Karpas-422 (cell line): ENCODE measurements at regions not wholly inside any gene's neighbourhood (a gene's known extent, or its start where the extent isn't known, plus 50 kb on each side); places are given as distances from the start of the nearest gene placed in this dataset.

ENCODE experiments used
- DNase-seq: peaks from one replicate; pipeline ENCODE4 v3.0.0-alpha.2; 2015
- H2AFZ ChIP-seq: fragments of 200-600 bp; sonication (generic); 2 replicates; pipeline ENCODE4 v1.6.1; 2014; ENCODE audit warnings: antibody characterized with exemption, low read length, mixed read lengths
- H3K27ac ChIP-seq: fragments of 200-600 bp; sonication (generic); 2 replicates; pipeline ENCODE4 v1.5.1; 2014; ENCODE audit warnings: mild to moderate bottlenecking, low read length, moderate library complexity
- H3K27me3 ChIP-seq: fragments of 200-600 bp; sonication (generic); 2 replicates; pipeline ENCODE4 v1.6.1; 2014; ENCODE audit warnings: low read length, mixed read lengths
- H3K36me3 ChIP-seq: fragments of 200-600 bp; sonication (generic); 2 replicates; pipeline ENCODE4 v1.6.1; 2014; ENCODE audit warnings: low read length, mixed read lengths; ENCODE audit not compliant: insufficient read depth
- H3K4me1 ChIP-seq: fragments of 200-600 bp; sonication (generic); 2 replicates; pipeline ENCODE4 v1.6.1; 2014; ENCODE audit warnings: mild to moderate bottlenecking, low read length, mixed read lengths
- H3K4me2 ChIP-seq: fragments of 200-600 bp; sonication (generic); 2 replicates; pipeline ENCODE4 v1.6.1; 2014; ENCODE audit warnings: low read length, low read depth, mild to moderate bottlenecking; ENCODE audit not compliant: poor library complexity, severe bottlenecking
- H3K4me3 ChIP-seq: fragments of 200-600 bp; sonication (generic); 2 replicates; pipeline ENCODE4 v1.5.1; 2014; ENCODE audit warnings: mild to moderate bottlenecking, antibody characterized with exemption, low read length, mixed read lengths
- H3K79me2 ChIP-seq: fragments of 200-600 bp; sonication (generic); 2 replicates; pipeline ENCODE4 v1.6.1; 2014; ENCODE audit warnings: mild to moderate bottlenecking, low read length, mixed read lengths
- H3K9ac ChIP-seq: fragments of 200-600 bp; sonication (generic); 2 replicates; pipeline ENCODE4 v1.6.0; 2014; ENCODE audit warnings: low read length
- H3K9me2 ChIP-seq: fragments of 200-600 bp; sonication (generic), shearing (Covaris generic); replicated peaks from 2 replicates; pipeline ENCODE4 v1.6.0; 2014; ENCODE audit warnings: mild to moderate bottlenecking, low read length, moderate library complexity; ENCODE audit not compliant: insufficient read depth
- H3K9me3 ChIP-seq: fragments of 300-700, 200-600 bp; sonication (generic); 2 replicates; pipeline ENCODE4 v1.6.1; 2014; ENCODE audit warnings: low read length, mixed read lengths
- H4K20me1 ChIP-seq: fragments of 200-600 bp; sonication (generic); 2 replicates; pipeline ENCODE4 v1.6.1; 2014; ENCODE audit warnings: mild to moderate bottlenecking, antibody characterized with exemption, low read length, low read depth; ENCODE audit not compliant: insufficient read depth

DNA sequence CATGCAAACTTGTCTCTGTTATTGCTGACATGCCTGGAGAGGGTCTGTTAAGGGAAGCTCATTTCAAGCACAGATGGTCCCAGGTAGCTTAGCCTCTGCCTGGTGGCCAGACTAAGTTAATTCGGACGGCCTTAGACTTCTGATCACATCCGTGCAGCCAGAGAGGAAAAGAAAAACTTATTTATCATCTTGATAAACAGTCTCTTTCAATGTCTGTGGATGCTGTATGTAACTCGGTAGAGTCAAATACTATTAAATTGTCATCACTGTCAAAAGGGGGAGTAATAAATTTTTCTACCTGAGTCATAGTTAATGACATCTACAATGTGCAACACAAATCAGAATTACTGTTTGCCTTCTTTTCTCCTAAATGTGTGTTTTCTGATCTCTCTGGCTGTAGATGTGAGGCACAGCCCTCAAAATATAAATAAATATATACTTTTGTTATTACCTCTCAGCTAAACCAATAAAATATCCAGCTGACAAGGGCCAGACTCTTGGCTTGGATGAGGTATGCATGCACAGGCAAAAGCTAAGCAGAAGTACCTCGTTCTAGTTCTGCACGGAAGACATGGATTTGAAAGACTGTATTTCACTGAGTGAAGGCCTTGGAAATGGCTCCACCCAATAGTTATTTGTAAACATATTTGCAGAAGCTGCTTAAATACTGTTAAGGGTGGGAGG lies 530.0 kb downstream of the TAFA4 start:
- Histone ChIP-seq H3K27me3 (no peaks in the 10 kb centered on the region), H2AFZ (no peak overlapping the region), H3K9me2 (no peaks in the 10 kb centered on the region), H4K20me1 (no peaks in the 10 kb centered on the region), H3K4me3 (no peak overlapping the region), H3K9me3 (no peaks in the 10 kb centered on the region), H3K79me2 (no peaks in the 10 kb centered on the region), H3K4me1 (no peaks in the 10 kb centered on the region), H3K27ac (no peak overlapping the region), H3K9ac (no peak overlapping the region), H3K36me3 (no peaks in the 10 kb centered on the region), H3K4me2 (no peak overlapping the region)
- DNase-seq = no peak

DNA sequence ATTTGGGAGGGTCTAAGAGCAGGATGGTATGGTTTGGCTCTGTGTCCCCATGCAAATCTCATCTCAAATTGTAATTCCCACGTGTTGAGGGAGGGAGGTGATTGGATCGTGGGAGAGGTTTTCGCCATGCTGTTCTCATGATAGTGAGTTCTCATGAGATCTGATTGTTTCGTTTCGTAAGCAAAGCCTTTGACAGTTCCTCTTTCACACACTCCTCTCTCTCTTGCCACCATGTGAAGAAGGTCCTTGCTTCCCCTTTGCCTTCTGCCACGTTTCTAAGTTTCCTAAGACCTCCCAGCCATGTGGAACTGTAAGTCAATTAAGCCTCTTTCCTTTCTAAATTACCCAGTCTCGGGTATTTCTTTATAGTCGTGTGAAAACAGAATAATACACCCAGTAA lies 553.7 kb downstream of the TAFA4 start:
- H4K20me1 ChIP-seq = no peaks in the 10 kb centered on the region
- H3K27ac ChIP-seq = no peak overlapping the region
- H3K4me1 ChIP-seq = no peaks in the 10 kb centered on the region
- peak; percentile 61 for DNase-seq
- no peaks in the 10 kb centered on the region; the same call in 1 of the 2 replicates for H3K9me3 ChIP-seq
- H3K9ac ChIP-seq = no peak overlapping the region
- H3K9me2 ChIP-seq = no peaks in the 10 kb centered on the region
- no peak overlapping the region for H2AFZ ChIP-seq
- no peak overlapping the region for H3K4me2 ChIP-seq
- no peaks in the 10 kb centered on the region for H3K27me3 ChIP-seq
- no peaks in the 10 kb centered on the region for H3K79me2 ChIP-seq
- H3K36me3 ChIP-seq = no peaks in the 10 kb centered on the region
- H3K4me3 ChIP-seq = no peak overlapping the region

DNA sequence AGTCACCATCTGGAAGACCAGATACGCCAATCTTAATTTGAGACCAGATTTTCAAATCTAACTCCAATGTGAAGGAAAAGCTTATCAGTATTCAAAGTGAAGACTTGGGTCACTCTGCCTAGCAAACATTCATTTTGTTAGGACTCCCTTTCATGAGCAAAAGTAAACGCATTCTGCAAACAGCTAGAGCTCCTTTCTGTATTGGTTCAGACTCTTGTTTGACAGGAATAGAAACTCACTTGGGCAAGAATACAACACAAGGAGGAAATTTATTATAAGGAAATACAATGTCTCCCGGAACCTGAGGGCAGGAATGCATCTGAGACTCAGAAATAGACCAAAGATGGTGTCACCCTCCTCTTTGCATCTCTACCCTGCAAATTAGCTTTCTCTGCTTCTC lies 558.6 kb downstream of the TAFA4 start:
- Histone ChIP-seq H3K4me2 (no peak overlapping the region), H4K20me1 (no peaks in the 10 kb centered on the region), H3K9ac (no peak overlapping the region), H2AFZ (no peak overlapping the region), H3K9me2 (no peaks in the 10 kb centered on the region), H3K79me2 (no peaks in the 10 kb centered on the region), H3K27me3 (no peaks in the 10 kb centered on the region), H3K4me1 (no peaks in the 10 kb centered on the region), H3K9me3 (no peaks in the 10 kb centered on the region; the same call in 1 of the 2 replicates), H3K4me3 (no peak overlapping the region), H3K36me3 (no peaks in the 10 kb centered on the region), H3K27ac (no peak overlapping the region)
- DNase-seq = no peak

DNA sequence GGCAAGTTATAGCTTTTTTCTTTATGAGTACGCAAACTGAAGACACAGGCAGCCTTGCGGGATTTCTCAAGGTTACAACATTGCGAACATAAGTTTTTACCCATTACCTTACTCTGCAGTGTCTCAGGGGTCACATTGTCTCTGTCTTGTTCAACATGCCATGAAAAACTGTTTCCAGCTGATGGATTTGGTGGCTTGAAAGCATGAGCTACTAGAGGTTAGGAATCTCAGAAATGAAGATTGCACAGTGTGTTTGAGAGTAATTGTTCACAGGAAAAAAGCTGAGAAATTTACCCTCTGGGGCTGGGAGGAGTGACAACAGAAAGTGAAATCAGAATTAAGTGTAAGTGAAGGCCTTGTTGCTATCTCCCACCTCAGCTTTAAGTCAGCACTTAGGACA lies 568.6 kb downstream of the TAFA4 start:
- Histone ChIP-seq H3K27me3 (no peaks in the 10 kb centered on the region), H3K36me3 (no peaks in the 10 kb centered on the region), H3K9me3 (no peaks in the 10 kb centered on the region), H3K9me2 (no peaks in the 10 kb centered on the region), H2AFZ (no peak overlapping the region), H3K79me2 (no peaks in the 10 kb centered on the region), H4K20me1 (no peaks in the 10 kb centered on the region), H3K4me2 (no peak overlapping the region), H3K4me3 (no peak overlapping the region), H3K27ac (no peak overlapping the region), H3K9ac (no peak overlapping the region), H3K4me1 (no peaks in the 10 kb centered on the region)
- DNase-seq = no peak

DNA sequence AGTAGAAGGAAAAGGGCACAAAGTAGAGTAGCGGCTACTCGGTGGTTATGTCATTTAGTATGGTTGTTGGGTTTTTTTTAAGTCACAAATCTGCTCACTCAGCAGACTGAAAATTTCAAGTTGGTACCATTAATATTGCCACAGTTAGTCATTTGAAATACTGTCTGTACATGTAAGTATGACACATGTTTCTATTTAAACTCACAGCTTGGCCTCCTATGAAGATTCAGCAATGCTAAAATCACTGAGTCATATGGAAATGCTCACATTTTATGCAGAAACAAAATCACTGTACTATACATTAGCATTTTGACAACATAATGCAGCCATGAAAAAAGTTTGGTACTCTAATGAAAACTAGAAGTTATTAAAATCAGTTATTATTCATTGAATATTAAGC lies 571.9 kb downstream of the TAFA4 start:
- Histone ChIP-seq H3K36me3 (no peaks in the 10 kb centered on the region), H3K9me3 (no peaks in the 10 kb centered on the region), H3K4me1 (no peaks in the 10 kb centered on the region), H3K4me2 (no peak overlapping the region), H3K9ac (no peak overlapping the region), H3K9me2 (no peaks in the 10 kb centered on the region), H3K27me3 (no peaks in the 10 kb centered on the region), H3K79me2 (no peaks in the 10 kb centered on the region), H2AFZ (no peak overlapping the region), H4K20me1 (no peaks in the 10 kb centered on the region), H3K27ac (no peak overlapping the region), H3K4me3 (no peak overlapping the region)
- no peak for DNase-seq

DNA sequence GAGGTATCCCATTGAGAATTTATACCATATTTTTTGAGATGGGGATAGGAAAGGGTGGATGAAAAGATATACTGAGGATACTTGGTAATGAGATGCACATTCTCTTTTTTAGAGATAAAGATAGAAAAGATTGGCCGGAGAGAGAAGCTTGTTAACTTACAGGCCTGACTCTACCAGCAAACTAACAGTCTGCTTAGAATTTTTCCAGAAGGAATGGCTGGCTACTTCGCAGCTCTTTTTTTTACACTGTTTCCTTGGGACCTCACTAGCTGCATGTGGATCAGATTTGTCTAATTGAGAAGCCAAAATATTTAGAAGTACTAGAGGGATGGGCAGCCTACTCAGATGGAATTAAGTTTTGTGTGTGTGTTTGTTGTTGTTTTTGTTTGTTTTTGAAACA lies 586.6 kb downstream of the TAFA4 start:
- DNase-seq = no peak

DNA sequence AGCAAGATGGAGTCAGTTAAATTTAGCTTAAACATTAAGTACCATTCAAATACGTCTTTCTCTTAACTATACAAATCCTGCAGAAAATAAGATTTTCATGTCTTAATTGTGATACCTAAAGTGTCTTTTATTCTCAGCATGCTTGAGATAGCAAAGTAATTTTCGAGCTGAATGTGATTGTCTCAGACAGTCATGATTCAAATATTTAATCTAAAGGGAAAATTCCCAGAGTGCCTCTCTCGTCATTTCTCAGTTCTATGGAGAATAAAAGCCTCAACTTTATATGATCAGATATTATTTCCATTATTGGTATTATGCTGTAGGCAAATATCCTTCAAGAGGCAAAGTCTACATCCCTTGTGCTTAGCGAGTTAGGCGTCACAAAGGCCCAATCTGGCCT lies 589.9 kb downstream of the TAFA4 start:
- Histone ChIP-seq H3K27ac (no peak overlapping the region), H3K9me3 (no peaks in the 10 kb centered on the region), H3K36me3 (no peaks in the 10 kb centered on the region), H3K4me1 (no peaks in the 10 kb centered on the region), H3K9ac (no peak overlapping the region), H2AFZ (no peak overlapping the region), H3K79me2 (no peaks in the 10 kb centered on the region), H4K20me1 (no peaks in the 10 kb centered on the region), H3K27me3 (no peaks in the 10 kb centered on the region), H3K4me3 (no peak overlapping the region), H3K9me2 (no peaks in the 10 kb centered on the region), H3K4me2 (no peak overlapping the region)
- no peak for DNase-seq

More for the DNA sequence above, 586.6 kb downstream of the TAFA4 start:
- H3K9ac ChIP-seq = no peak overlapping the region
- H4K20me1 ChIP-seq = no peaks in the 10 kb centered on the region
- no peak overlapping the region for H3K27ac ChIP-seq
- H3K36me3 ChIP-seq = no peaks in the 10 kb centered on the region
- H3K9me3 ChIP-seq = no peaks in the 10 kb centered on the region
- no peaks in the 10 kb centered on the region for H3K9me2 ChIP-seq
- H3K4me2 ChIP-seq = no peak overlapping the region
- no peaks in the 10 kb centered on the region for H3K4me1 ChIP-seq
- H2AFZ ChIP-seq = no peak overlapping the region
- no peaks in the 10 kb centered on the region for H3K79me2 ChIP-seq
- H3K4me3 ChIP-seq = no peak overlapping the region
- no peaks in the 10 kb centered on the region for H3K27me3 ChIP-seq

DNA sequence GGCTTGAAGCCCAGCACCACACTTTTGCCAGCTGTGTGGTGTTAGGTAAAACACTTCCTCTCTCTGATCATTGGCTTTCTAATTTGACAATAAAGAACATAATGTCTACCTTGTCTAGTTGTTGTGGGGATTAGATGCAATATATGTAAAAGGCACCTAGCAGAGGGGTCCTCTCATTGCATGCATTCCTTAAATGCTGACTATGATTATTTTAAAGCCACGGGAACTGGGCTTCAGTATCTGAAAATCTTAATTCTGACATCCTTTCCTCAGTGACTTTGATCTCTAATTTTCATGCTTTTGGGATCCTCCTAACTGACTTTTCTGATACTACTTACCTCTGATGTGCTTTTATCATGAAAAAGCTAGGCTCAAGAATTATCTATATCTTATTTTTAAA lies 596.3 kb downstream of the TAFA4 start:
- H2AFZ ChIP-seq = no peak overlapping the region
- no peak overlapping the region for H3K9ac ChIP-seq
- H4K20me1 ChIP-seq = no peaks in the 10 kb centered on the region
- H3K9me2 ChIP-seq = no peaks in the 10 kb centered on the region
- no peaks in the 10 kb centered on the region for H3K79me2 ChIP-seq
- no peaks in the 10 kb centered on the region for H3K27me3 ChIP-seq
- H3K36me3 ChIP-seq = no peaks in the 10 kb centered on the region
- H3K27ac ChIP-seq = no peak overlapping the region
- DNase-seq = no peak
- H3K4me3 ChIP-seq = no peak overlapping the region
- H3K4me1 ChIP-seq = no peaks in the 10 kb centered on the region
- H3K9me3 ChIP-seq = no peaks in the 10 kb centered on the region
- no peak overlapping the region for H3K4me2 ChIP-seq
